Loucy (cell line): ENCODE measurements at regions not wholly inside any gene's neighbourhood (a gene's known extent, or its start where the extent isn't known, plus 50 kb on each side); places are given as distances from the start of the nearest gene placed in this dataset.

ENCODE experiments used
- H2AFZ ChIP-seq: fragments of 200-600 bp; sonication (generic); 2 replicates; pipeline ENCODE4 v1.6.0; 2016; ENCODE audit warnings: antibody characterized with exemption, mild to moderate bottlenecking, low read length, moderate library complexity
- H3F3A ChIP-seq: fragments of 200-600 bp; 2 replicates; pipeline ENCODE4 v1.6.0; 2016; ENCODE audit warnings: antibody characterized with exemption, low read depth, mild to moderate bottlenecking
- H3K27me3 ChIP-seq: fragments of 200-600 bp; sonication (generic); 2 replicates; pipeline ENCODE4 v1.6.1; 2014; ENCODE audit warnings: low read length, mild to moderate bottlenecking; ENCODE audit not compliant: insufficient read depth, poor library complexity, severe bottlenecking
- H3K36me3 ChIP-seq: fragments of 200-600 bp; sonication (generic); 2 replicates; pipeline ENCODE4 v1.6.1; 2016; ENCODE audit warnings: low read length; ENCODE audit not compliant: insufficient read depth
- H3K4me1 ChIP-seq: fragments of 200-600 bp; sonication (generic); 2 replicates; pipeline ENCODE4 v1.5.1; 2014; ENCODE audit warnings: low read length, mild to moderate bottlenecking; ENCODE audit not compliant: insufficient read depth, poor library complexity, severe bottlenecking
- H3K4me2 ChIP-seq: fragments of 200-600 bp; sonication (generic); 2 replicates; pipeline ENCODE4 v1.6.0; 2014; ENCODE audit warnings: antibody characterized with exemption, low read length, low read depth, mild to moderate bottlenecking; ENCODE audit not compliant: poor library complexity, severe bottlenecking
- H3K4me3 ChIP-seq: fragments of 200-600 bp; sonication (generic); 2 replicates; pipeline ENCODE4 v1.5.1; 2014; ENCODE audit warnings: low read length, mild to moderate bottlenecking, mixed read lengths; ENCODE audit not compliant: poor library complexity, severe bottlenecking
- H3K79me2 ChIP-seq: fragments of 200-600 bp; sonication (generic); 2 replicates; pipeline ENCODE4 v1.6.1; 2014; ENCODE audit warnings: low read length; ENCODE audit not compliant: insufficient read depth
- H3K9ac ChIP-seq: fragments of 200-600 bp; sonication (generic); 2 replicates; pipeline ENCODE4 v1.6.0; 2014; ENCODE audit warnings: mild to moderate bottlenecking, low read depth, low read length, moderate library complexity; ENCODE audit not compliant: poor library complexity, severe bottlenecking
- H3K9me2 ChIP-seq: fragments of 200-600 bp; sonication (generic); replicated peaks from 2 replicates; pipeline ENCODE4 v1.6.1; 2016; ENCODE audit warnings: low read depth, low read length, mixed read lengths
- H3K9me3 ChIP-seq: fragments of 200-600 bp; sonication (generic); 2 replicates; pipeline ENCODE4 v1.6.1; 2014; ENCODE audit warnings: mild to moderate bottlenecking, antibody characterized with exemption, low read length, low read depth; ENCODE audit not compliant: insufficient read depth
- H4K20me1 ChIP-seq: fragments of 200-600 bp; sonication (generic); 2 replicates; pipeline ENCODE4 v1.6.0; 2014; ENCODE audit warnings: antibody characterized with exemption, low read length, mild to moderate bottlenecking; ENCODE audit not compliant: insufficient read depth, poor library complexity, severe bottlenecking
- EZH2phosphoT487 ChIP-seq: fragments of 200-600 bp; IDR thresholded peaks from 2 replicates; pipeline ENCODE4 v1.6.1; 2018; ENCODE audit warnings: antibody characterized with exemption, mild to moderate bottlenecking, moderate library complexity, borderline replicate concordance
- TF ChIP-seq, protein P1 (sequence below): fragments of 200-600 bp; sonication (generic); conservative IDR thresholded peaks from 2 replicates; pipeline ENCODE4 v1.5.1; 2014; ENCODE audit warnings: mild to moderate bottlenecking, antibody characterized with exemption, low read length

DNA sequence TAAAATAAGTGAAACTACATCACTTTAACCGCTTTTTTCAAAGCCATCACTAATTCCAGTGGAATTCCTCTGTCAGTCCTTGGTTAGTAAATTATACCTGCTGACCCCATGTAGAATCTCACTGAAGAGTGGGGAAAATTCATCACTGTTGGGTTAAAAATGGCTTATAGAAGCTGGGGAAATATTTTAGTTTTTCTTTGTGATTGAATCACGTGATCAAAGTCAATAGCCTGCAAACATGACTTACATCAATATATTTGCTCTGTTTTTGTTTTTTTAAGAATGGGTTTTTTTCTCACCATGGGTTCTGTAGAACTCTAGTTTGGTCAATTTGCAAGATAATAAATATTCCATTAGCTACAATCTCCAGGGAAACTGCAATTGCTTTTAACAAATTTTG lies 445.2 kb upstream of the FAM47C start:
- Histone ChIP-seq H3K9ac (no peak overlapping the region), H3K4me3 (no peak overlapping the region), H3K79me2 (no peaks in the 10 kb centered on the region), H3K4me2 (no peak overlapping the region), H2AFZ (no peak overlapping the region), H3K9me2 (no peaks in the 10 kb centered on the region), H3K4me1 (no peaks in the 10 kb centered on the region), H3K36me3 (no peaks in the 10 kb centered on the region), H3F3A (no peaks in the 10 kb centered on the region), H3K27me3 (no peaks in the 10 kb centered on the region), H4K20me1 (no peaks in the 10 kb centered on the region), H3K9me3 (no peaks in the 10 kb centered on the region)
- TF ChIP-seq, protein P1, sequence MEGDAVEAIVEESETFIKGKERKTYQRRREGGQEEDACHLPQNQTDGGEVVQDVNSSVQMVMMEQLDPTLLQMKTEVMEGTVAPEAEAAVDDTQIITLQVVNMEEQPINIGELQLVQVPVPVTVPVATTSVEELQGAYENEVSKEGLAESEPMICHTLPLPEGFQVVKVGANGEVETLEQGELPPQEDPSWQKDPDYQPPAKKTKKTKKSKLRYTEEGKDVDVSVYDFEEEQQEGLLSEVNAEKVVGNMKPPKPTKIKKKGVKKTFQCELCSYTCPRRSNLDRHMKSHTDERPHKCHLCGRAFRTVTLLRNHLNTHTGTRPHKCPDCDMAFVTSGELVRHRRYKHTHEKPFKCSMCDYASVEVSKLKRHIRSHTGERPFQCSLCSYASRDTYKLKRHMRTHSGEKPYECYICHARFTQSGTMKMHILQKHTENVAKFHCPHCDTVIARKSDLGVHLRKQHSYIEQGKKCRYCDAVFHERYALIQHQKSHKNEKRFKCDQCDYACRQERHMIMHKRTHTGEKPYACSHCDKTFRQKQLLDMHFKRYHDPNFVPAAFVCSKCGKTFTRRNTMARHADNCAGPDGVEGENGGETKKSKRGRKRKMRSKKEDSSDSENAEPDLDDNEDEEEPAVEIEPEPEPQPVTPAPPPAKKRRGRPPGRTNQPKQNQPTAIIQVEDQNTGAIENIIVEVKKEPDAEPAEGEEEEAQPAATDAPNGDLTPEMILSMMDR: no peak
- TF ChIP-seq EZH2phosphoT487: no peak

DNA sequence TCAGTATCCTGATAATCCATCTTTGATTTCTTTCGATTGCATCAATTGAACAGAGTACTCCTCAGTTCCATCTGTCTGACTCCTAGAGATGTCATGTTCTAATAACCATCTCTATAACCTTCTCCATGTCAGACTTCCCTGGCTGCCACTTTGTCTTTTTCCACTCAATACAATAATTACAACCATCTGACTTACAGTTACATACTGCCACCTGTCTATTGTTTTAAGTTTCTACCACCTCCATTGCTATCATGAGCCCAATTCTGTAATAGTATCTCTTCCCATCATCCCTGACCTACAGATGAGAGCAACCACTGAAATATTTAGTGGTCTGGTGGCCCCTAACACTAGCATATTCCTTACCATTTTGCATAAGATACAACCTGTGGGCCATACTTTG lies 439.2 kb upstream of the FAM47C start:
- Histone ChIP-seq H3K4me1 (no peaks in the 10 kb centered on the region), H3K79me2 (no peaks in the 10 kb centered on the region), H3K36me3 (no peaks in the 10 kb centered on the region), H3K27me3 (no peaks in the 10 kb centered on the region), H3K9me2 (no peaks in the 10 kb centered on the region), H3F3A (no peaks in the 10 kb centered on the region), H3K4me3 (no peak overlapping the region), H3K9me3 (no peaks in the 10 kb centered on the region), H3K4me2 (no peak overlapping the region), H3K9ac (no peak overlapping the region), H2AFZ (no peak overlapping the region), H4K20me1 (no peaks in the 10 kb centered on the region)
- no peak for TF ChIP-seq EZH2phosphoT487
- TF ChIP-seq, protein P1: peak; percentile 43

DNA sequence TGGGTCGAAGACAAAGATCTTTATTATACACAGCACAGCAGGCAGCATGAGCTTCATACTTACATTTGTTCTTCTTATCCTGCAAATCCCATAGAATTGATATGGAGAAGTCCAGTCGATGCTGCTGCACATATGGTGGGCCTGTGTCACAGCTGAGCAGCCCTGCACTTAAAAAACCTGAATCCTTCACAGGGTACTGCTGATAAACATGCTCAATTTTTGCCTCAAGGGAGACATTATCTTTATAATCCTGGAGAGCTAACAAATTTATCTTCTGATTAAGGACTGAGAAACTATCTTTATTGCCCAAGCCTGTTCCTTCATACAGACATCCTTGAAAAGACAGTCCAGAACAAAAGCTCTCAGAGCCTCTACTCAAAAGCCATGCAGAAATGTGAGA lies 434.4 kb upstream of the FAM47C start:
- Histone ChIP-seq H3K4me3 (no peak overlapping the region), H3K4me1 (no peaks in the 10 kb centered on the region), H3K79me2 (no peaks in the 10 kb centered on the region)

More for the DNA sequence above, 434.4 kb upstream of the FAM47C start:
- no peaks in the 10 kb centered on the region for H3K9me3 ChIP-seq
- H2AFZ ChIP-seq: no peak overlapping the region
- no peak overlapping the region for H3K9ac ChIP-seq
- no peak for TF ChIP-seq EZH2phosphoT487
- TF ChIP-seq, protein P1: no peak
- H3K9me2 ChIP-seq: no peaks in the 10 kb centered on the region
- no peaks in the 10 kb centered on the region for H4K20me1 ChIP-seq
- no peaks in the 10 kb centered on the region for H3K36me3 ChIP-seq
- no peak overlapping the region for H3K4me2 ChIP-seq
- no peaks in the 10 kb centered on the region for H3K27me3 ChIP-seq
- no peaks in the 10 kb centered on the region for H3F3A ChIP-seq
